ENCODE measurements at regions not wholly inside any gene's neighbourhood (a gene's known extent, or its start where the extent isn't known, plus 50 kb on each side); places are given as distances from the start of the nearest gene placed in this dataset.

DNA sequence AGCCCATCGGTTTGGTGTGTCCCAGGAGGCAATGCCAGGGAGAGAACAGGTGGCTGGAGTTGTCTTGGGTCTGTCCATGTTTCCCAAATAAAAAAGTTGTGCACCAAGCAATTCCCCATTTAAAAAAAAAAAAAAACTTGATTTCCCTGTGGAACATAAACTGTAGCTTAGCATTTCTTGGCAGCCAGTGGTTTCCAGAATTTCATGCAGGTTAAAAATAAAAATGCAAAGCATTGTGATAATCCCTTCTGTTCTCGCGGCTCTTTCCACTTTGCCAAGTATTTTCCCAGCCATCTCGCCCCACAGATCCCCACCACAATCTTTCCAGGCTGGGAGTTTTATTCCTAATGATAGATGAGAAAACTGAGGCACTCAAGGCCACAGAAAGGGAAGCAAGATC is 51.4 kb upstream of the MSX1 start:
- peaks cover 16 to 24% of the 10 kb centered on the region in 2 donors for H3K27me3 Mint-ChIP-seq
- no peaks in the 10 kb centered on the region for H3K4me1 Mint-ChIP-seq
- CTCF ChIA-PET = interaction anchor here (1.5 kb wide), 1 partner anchor 13 kb away, joined by 3 read pairs; no protein-coding TSS in a partner anchor

DNA sequence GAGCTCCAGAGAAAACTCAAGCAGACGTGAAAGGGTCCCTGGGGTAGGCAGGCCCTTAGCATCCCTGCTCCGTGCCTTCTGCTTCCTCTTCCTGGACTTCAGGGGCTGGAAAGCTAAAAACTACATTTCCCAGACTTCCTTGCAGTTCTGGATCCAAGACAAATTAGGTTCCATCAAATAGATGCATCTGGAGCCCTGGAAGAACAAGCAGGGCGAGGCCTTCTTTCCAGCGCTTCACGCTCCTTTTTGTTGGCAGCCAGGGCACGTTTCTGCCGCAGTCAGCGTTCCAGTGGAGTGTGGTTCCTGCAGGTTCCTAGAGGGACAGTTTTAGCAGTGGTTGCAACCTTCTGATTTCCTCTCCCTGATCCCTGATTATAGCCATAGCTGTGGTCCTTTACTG is 53.6 kb upstream of the MSX1 start:
- ChIA-PET POLR2A (no interaction called here), CTCF (no interaction called here)
- Mint-ChIP-seq H3K4me1 (no peaks in the 10 kb centered on the region), H3K27me3 (peaks cover 13 to 14% of the 10 kb centered on the region in 2 donors), H3K9me3 (peaks cover 7 to 37% (median 20%) of the 10 kb centered on the region in 5 donors), H3K27ac (no peak overlapping the region), H3K36me3 (peaks cover 0 to 17% (median 0%) of the 10 kb centered on the region in 3 donors), H3K4me3 (no peak overlapping the region)
- no peaks in the 10 kb centered on the region for H3K36me3 ChIP-seq (ENCODE audit: insufficient read depth, low read length)
- H3K9me3 ChIP-seq (ENCODE audit: low read length) = no peaks in the 10 kb centered on the region
- no peaks in the 10 kb centered on the region for H3K4me1 ChIP-seq (ENCODE audit: insufficient read depth, low read length)
- H3K4me3 ChIP-seq (ENCODE audit: low read length) = no peak overlapping the region
- DNase-seq = no peak
- no peak overlapping the region for H3K27ac ChIP-seq (ENCODE audit: low read depth, low read length)
- H3K27me3 ChIP-seq (ENCODE audit: insufficient read depth, low read length, poor library complexity, severe bottlenecking) = no peaks in the 10 kb centered on the region

More for the DNA sequence above, 51.4 kb upstream of the MSX1 start:
- no peak overlapping the region for H3K27ac ChIP-seq (ENCODE audit: low read depth, low read length)
- H3K36me3 ChIP-seq (ENCODE audit: insufficient read depth, low read length) = no peaks in the 10 kb centered on the region
- no peak for DNase-seq
- Mint-ChIP-seq H3K36me3 (peaks cover 0 to 20% (median 0%) of the 10 kb centered on the region in 3 donors), H3K27ac (no peak overlapping the region), H3K9me3 (peaks cover 12 to 40% (median 22%) of the 10 kb centered on the region in 5 donors), H3K4me3 (no peak overlapping the region)
- POLR2A ChIA-PET = no interaction called here
- H3K27me3 ChIP-seq (ENCODE audit: insufficient read depth, low read length, poor library complexity, severe bottlenecking) = no peaks in the 10 kb centered on the region
- no peaks in the 10 kb centered on the region for H3K4me1 ChIP-seq (ENCODE audit: insufficient read depth, low read length)
- no peaks in the 10 kb centered on the region for H3K9me3 ChIP-seq (ENCODE audit: low read length)
- H3K4me3 ChIP-seq (ENCODE audit: low read length) = no peak overlapping the region

DNA sequence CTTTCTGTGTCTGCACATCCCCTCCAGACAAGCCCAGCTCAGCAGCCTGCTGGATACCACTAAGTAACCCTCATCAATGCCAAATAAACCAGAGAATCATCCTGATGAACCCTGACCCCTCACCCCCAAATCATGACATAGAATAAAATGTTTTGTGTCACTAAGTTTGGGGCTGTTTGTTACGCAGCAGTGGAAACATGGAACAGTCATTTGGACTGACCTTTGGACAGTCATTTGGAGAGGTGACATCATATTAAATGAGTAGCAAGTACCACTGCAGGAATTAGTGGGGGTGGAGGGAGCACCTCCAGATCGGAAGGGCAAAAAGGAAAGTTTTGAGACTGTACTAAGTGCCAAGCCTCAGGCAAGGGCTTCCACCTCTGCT is 55.6 kb upstream of the MSX1 start:
- H3K9me3 Mint-ChIP-seq = peaks cover 0 to 33% (median 18%) of the 10 kb centered on the region in 5 donors
- POLR2A ChIA-PET = no interaction called here
- H3K4me3 Mint-ChIP-seq = no peak overlapping the region

DNA sequence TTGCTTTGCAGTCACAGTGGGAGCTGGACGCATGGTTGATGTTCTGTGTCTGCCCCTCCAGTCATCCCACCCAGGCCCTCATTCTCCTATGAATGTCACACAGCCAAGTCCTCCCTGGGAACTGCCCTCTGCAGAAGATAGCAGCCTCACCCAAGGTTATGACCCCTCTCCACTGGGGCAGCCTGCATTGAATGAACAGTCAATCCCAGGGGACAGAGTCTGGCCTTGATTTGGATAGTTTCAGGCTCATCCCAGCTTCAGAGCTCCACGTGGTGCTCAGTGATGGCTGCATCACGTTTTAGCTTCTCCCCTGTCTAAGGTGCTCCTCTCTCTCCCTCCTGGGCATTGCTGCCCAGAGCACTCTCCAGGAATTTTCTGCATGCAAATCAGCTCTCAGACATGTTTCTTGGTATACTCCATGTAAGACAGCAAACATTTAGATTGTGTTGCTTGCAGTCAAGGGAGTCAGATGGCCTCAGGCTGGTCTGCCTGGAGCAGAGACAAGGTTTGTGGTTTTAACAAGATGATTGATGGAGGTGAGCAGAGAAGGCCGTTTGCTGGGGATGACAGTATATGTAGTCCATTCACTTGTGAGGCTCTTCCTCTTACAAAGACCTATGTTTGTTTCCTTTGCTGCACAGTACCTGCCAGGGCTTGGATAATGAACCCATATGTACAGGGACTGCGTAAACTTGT is 56.1 kb upstream of the MSX1 start:
- Mint-ChIP-seq H3K4me1 (no peaks in the 10 kb centered on the region), H3K36me3 (peaks cover 0 to 11% (median 0%) of the 10 kb centered on the region in 3 donors), H3K27me3 (peaks cover 6 to 10% of the 10 kb centered on the region in 2 donors), H3K27ac (no peak overlapping the region), H3K9me3 (peaks cover 0 to 29% (median 18%) of the 10 kb centered on the region in 5 donors), H3K4me3 (no peak overlapping the region)
- no peak for DNase-seq
- Histone ChIP-seq H3K36me3 (ENCODE audit: insufficient read depth, low read length) (no peaks in the 10 kb centered on the region), H3K27me3 (ENCODE audit: insufficient read depth, low read length, poor library complexity, severe bottlenecking) (no peaks in the 10 kb centered on the region), H3K4me3 (ENCODE audit: low read length) (no peak overlapping the region), H3K4me1 (ENCODE audit: insufficient read depth, low read length) (no peaks in the 10 kb centered on the region), H3K9me3 (ENCODE audit: low read length) (no peaks in the 10 kb centered on the region), H3K27ac (ENCODE audit: low read depth, low read length) (no peak overlapping the region)
- ChIA-PET CTCF (no interaction called here), POLR2A (no interaction called here)

More for the DNA sequence above, 55.6 kb upstream of the MSX1 start:
- CTCF ChIA-PET = no interaction called here
- Histone ChIP-seq H3K36me3 (ENCODE audit: insufficient read depth, low read length) (no peaks in the 10 kb centered on the region), H3K27me3 (ENCODE audit: insufficient read depth, low read length, poor library complexity, severe bottlenecking) (no peaks in the 10 kb centered on the region), H3K4me3 (ENCODE audit: low read length) (no peak overlapping the region), H3K9me3 (ENCODE audit: low read length) (no peaks in the 10 kb centered on the region), H3K27ac (ENCODE audit: low read depth, low read length) (no peak overlapping the region), H3K4me1 (ENCODE audit: insufficient read depth, low read length) (no peaks in the 10 kb centered on the region)
- DNase-seq = no peak
- H3K36me3 Mint-ChIP-seq = peaks cover 0 to 11% (median 0%) of the 10 kb centered on the region in 3 donors
- no peak overlapping the region for H3K27ac Mint-ChIP-seq
- no peaks in the 10 kb centered on the region for H3K4me1 Mint-ChIP-seq
- H3K27me3 Mint-ChIP-seq = peaks cover 6 to 10% of the 10 kb centered on the region in 2 donors

DNA sequence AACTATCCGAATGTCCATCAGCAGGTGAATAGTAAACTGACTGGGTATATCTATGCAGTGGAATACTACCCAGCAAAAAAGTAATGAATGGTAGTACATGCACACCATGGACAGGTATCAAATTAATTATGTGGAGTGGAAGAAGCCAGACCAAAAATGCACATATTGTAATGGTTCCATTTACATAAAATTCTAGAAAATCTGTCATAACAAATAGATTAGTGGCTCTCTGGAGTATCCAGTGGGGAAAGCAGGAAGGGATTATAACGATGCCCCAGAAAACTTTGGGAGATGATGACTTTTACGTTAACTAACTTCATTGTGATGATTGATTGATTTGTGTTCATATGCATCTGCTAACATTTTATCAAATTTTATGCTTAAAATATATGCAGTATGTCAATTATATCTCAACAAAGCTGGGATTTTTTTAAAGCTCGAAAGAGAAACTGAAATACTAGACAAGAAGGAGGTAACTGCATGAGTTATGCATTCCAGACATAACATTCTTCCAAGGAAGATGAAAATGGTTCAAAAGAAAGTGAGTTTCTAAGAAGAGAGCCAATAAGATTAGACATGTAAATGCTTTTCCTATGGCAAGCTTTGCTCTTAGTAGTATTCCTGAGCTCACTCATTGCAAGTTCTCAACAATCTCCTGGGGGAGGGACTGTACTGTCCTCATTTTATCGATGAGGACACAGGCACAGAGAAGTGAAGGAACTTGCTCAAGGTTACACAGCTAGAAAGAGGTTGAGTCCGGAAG is 58.6 kb upstream of the MSX1 start:
- ChIA-PET CTCF (no interaction called here), POLR2A (no interaction called here)
- H3K36me3 Mint-ChIP-seq = peaks cover 0 to 8% (median 0%) of the 10 kb centered on the region in 3 donors
- H3K4me1 ChIP-seq (ENCODE audit: insufficient read depth, low read length) = no peaks in the 10 kb centered on the region
- no peak overlapping the region for H3K4me3 Mint-ChIP-seq
- H3K27me3 ChIP-seq (ENCODE audit: insufficient read depth, low read length, poor library complexity, severe bottlenecking) = no peaks in the 10 kb centered on the region
- H3K9me3 ChIP-seq (ENCODE audit: low read length) = no peaks in the 10 kb centered on the region
- H3K9me3 Mint-ChIP-seq = peaks cover 6 to 34% (median 12%) of the 10 kb centered on the region in 5 donors
- H3K4me1 Mint-ChIP-seq = no peaks in the 10 kb centered on the region
- H3K36me3 ChIP-seq (ENCODE audit: insufficient read depth, low read length) = no peaks in the 10 kb centered on the region
- no peak overlapping the region for H3K27ac ChIP-seq (ENCODE audit: low read depth, low read length)
- DNase-seq = no peak
- H3K27me3 Mint-ChIP-seq = peaks cover 11 to 13% of the 10 kb centered on the region in 2 donors
- H3K27ac Mint-ChIP-seq = no peak overlapping the region
- no peak overlapping the region for H3K4me3 ChIP-seq (ENCODE audit: low read length)

DNA sequence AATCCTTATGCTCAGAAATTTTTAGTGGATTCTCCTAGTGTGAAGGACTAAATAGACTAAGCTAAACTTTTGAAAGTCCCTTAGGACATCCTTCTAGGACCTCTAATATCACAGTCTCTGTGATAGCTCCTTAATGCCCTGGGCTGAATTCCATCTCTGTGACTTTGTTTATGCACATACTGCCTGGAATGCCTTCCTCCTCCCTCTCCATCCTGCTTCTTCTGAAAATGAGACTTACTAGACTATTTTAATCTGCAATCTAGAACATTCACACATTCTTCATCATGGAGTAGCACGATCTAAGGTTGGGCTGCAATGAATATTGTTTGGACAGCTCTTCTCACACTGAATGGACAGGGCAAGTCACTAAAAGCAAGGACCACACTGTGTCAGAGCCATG is 65.0 kb upstream of the MSX1 start:
- ChIA-PET POLR2A (no interaction called here), CTCF (no interaction called here)
- Histone ChIP-seq H3K27me3 (ENCODE audit: insufficient read depth, low read length, poor library complexity, severe bottlenecking) (no peaks in the 10 kb centered on the region), H3K36me3 (ENCODE audit: insufficient read depth, low read length) (no peaks in the 10 kb centered on the region), H3K4me3 (ENCODE audit: low read length) (no peak overlapping the region), H3K9me3 (ENCODE audit: low read length) (no peaks in the 10 kb centered on the region), H3K27ac (ENCODE audit: low read depth, low read length) (no peak overlapping the region), H3K4me1 (ENCODE audit: insufficient read depth, low read length) (no peaks in the 10 kb centered on the region)
- Mint-ChIP-seq H3K4me3 (no peak overlapping the region), H3K27me3 (peaks cover 17 to 18% of the 10 kb centered on the region in 2 donors), H3K27ac (no peak overlapping the region), H3K9me3 (peaks cover 13 to 38% (median 18%) of the 10 kb centered on the region in 5 donors), H3K4me1 (no peaks in the 10 kb centered on the region), H3K36me3 (peaks cover 0 to 15% (median 2%) of the 10 kb centered on the region in 3 donors)
- DNase-seq = no peak

DNA sequence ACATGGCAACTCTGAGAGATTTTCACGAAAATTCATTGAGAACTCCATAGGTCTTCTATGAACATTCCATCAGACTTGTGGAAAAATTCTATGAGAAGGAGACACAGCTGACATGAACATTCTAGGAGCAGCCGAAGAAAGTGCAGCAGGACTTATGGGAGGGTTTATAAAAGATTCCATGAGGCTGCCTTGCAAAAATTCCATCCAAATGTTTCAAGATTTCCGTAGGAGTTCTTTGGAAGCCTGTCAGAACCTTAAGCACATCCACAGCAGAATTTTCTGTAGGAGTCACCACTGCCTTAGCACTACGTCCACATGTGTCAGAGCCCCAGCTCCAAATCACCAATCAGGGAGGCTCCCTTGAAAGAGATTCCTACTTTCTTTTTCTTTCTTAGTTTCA is 67.0 kb upstream of the MSX1 start:
- Histone ChIP-seq H3K4me3 (ENCODE audit: low read length) (no peak overlapping the region), H3K27ac (ENCODE audit: low read depth, low read length) (no peak overlapping the region), H3K4me1 (ENCODE audit: insufficient read depth, low read length) (no peaks in the 10 kb centered on the region), H3K27me3 (ENCODE audit: insufficient read depth, low read length, poor library complexity, severe bottlenecking) (no peaks in the 10 kb centered on the region), H3K36me3 (ENCODE audit: insufficient read depth, low read length) (no peaks in the 10 kb centered on the region), H3K9me3 (ENCODE audit: low read length) (no peaks in the 10 kb centered on the region)
- peaks cover 0 to 30% (median 2%) of the 10 kb centered on the region in 3 donors for H3K36me3 Mint-ChIP-seq
- H3K4me3 Mint-ChIP-seq = no peak overlapping the region
- ChIA-PET POLR2A (no interaction called here), CTCF (no interaction called here)
- DNase-seq = no peak
- H3K4me1 Mint-ChIP-seq = no peaks in the 10 kb centered on the region
- peaks cover 26 to 51% (median 32%) of the 10 kb centered on the region in 5 donors for H3K9me3 Mint-ChIP-seq
- H3K27me3 Mint-ChIP-seq = peaks cover 15 to 17% of the 10 kb centered on the region in 2 donors
- H3K27ac Mint-ChIP-seq = no peak overlapping the region

DNA sequence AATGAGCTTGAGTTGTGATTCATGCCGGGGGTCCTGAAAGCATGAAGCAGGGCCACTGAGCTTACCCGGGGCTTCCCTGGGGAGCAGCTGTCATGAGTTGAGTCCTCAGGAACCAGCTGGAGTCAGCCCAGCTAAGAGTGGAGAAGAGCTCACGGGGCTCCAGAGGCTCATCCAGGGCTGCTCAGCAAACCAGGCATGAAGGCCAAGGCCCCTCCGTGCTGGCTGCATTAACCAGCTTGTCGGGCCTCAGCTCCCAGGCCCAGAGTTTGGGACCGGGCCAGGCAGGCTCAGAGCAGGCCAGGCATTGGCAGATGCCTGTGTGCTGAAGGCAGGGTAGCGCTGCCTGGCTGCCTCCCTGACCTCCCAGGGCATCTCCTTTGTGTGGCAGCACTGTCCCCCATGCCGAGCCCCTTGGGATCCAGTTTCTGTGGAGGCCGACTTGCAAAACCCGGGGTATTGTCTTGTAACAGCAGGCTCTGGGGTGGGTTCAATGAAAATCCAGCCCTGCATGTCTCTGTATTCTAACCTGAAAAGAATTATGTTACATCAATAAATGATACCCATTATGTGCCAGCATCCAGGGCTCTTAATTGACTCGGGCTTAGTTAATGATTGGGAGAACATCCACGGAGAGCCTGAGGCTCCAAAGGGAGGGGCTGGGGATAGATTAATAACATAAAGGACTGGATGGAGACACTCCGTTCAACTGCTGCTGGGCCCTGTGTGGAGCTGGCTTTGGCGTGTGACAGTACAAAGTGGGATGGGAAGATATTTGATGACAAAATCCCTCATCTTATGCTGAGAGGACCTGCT is 68.0 kb upstream of the MSX1 start:
- no peaks in the 10 kb centered on the region for H3K4me1 Mint-ChIP-seq
- H3K27me3 ChIP-seq (ENCODE audit: insufficient read depth, low read length, poor library complexity, severe bottlenecking) = no peaks in the 10 kb centered on the region
- no peak overlapping the region for H3K27ac ChIP-seq (ENCODE audit: low read depth, low read length)
- H3K4me3 ChIP-seq (ENCODE audit: low read length) = no peak overlapping the region
- peaks cover 13 to 15% of the 10 kb centered on the region in 2 donors for H3K27me3 Mint-ChIP-seq
- no peaks in the 10 kb centered on the region for H3K4me1 ChIP-seq (ENCODE audit: insufficient read depth, low read length)
- no peak overlapping the region for H3K4me3 Mint-ChIP-seq
- ChIA-PET CTCF (no interaction called here), POLR2A (no interaction called here)
- peaks cover 0 to 31% (median 2%) of the 10 kb centered on the region in 3 donors for H3K36me3 Mint-ChIP-seq
- DNase-seq = no peak
- H3K9me3 Mint-ChIP-seq = peaks cover 21 to 53% (median 33%) of the 10 kb centered on the region in 5 donors
- no peaks in the 10 kb centered on the region for H3K9me3 ChIP-seq (ENCODE audit: low read length)
- H3K27ac Mint-ChIP-seq = no peak overlapping the region
- no peaks in the 10 kb centered on the region for H3K36me3 ChIP-seq (ENCODE audit: insufficient read depth, low read length)

Data from CD8-positive, alpha-beta memory T cell (primary cell).